HCT116 (cell line): ENCODE measurements at regions not wholly inside any gene's neighbourhood (a gene's known extent, or its start where the extent isn't known, plus 50 kb on each side); places are given as distances from the start of the nearest gene placed in this dataset.

Source experiments
- ATAC-seq: fragments of 200-7000 bp; cut with Tn5 transposase; 2 replicates; pipeline ENCODE4 v1.9.1; 2020; ENCODE audit warnings: mild to moderate bottlenecking, moderate library complexity
- BruUV-seq: library from RNA; stranded (reverse); fragments of 400-500 nt; replicated peaks from 2 replicates; lab custom pipeline; 2021; lab: Mats Ljungman, UMichigan
- CTCF ChIA-PET: fragments of 300-600 bp; sonication (Branson Sonifier 250); formaldehyde crosslinking; loops from one replicate; lab custom pipeline; 2021; ENCODE audit warnings: antibody characterized with exemption; lab: Charles Lee
- POLR2A ChIA-PET: fragments of 300-600, 350-600 bp; sonication (Branson Sonifier 250); formaldehyde crosslinking; loops from one replicate; lab custom pipeline; 2021; ENCODE audit warnings: antibody characterized with exemption; lab: Charles Lee
- RAD21 ChIA-PET, 2 experiments: fragments of 300-600 bp; sonication (Branson Sonifier 250); formaldehyde crosslinking; loops; one replicate each; lab custom pipeline; 2023; ENCODE audit warnings: low total read pairs in 2 of 2; ENCODE audit not compliant: uncharacterized antibody in 2 of 2, unreplicated experiment in 2 of 2, low non-redundant PET in 1 of 2; lab: Charles Lee
- DNase-seq: peaks from one replicate; pipeline ENCODE4 v3.0.0-alpha.2; 2010; ENCODE audit warnings: low read depth, low spot score
- H2AFZ ChIP-seq: fragments of 200-600 bp; shearing (Covaris generic), sonication (generic); 2 replicates; pipeline ENCODE4 v1.6.1; 2017; ENCODE audit warnings: low read depth, mixed run types, mixed read lengths, antibody characterized with exemption, low read length; ENCODE audit not compliant: poor library complexity, severe bottlenecking
- H3K27ac ChIP-seq: 2 replicates; pipeline ENCODE4 v1.5.1; 2012; ENCODE audit warnings: low read depth, low read length
- H3K27me3 ChIP-seq: fragments of 200-600 bp; sonication (generic); 2 replicates; pipeline ENCODE4 v1.6.1; 2016; ENCODE audit warnings: mixed run types, low read length, mixed read lengths; ENCODE audit not compliant: insufficient read depth
- H3K36me3 ChIP-seq, 2 experiments: fragments of 200-500 bp in 1 of 2; fragments of 200-600 bp in 1 of 2; sonication (Bioruptor generic) in 1 of 2; sonication (generic) in 1 of 2; 2 replicates each; pipeline versions ENCODE4 v1.5.1 to v1.6.1; 2014 to 2016; ENCODE audit warnings: low read length in 2 of 2, inconsistent platforms in 1 of 2, mixed read lengths in 1 of 2, mixed run types in 1 of 2; ENCODE audit not compliant: insufficient read depth in 2 of 2, control insufficient read depth in 1 of 2
- H3K4me1 ChIP-seq, 2 experiments: fragments of 200-600 bp in 1 of 2; sonication (generic) in 1 of 2; 2 replicates each; pipeline versions ENCODE4 v1.5.1 to v1.6.1; 2012 to 2017; ENCODE audit warnings: low read length in 2 of 2, inconsistent platforms in 1 of 2, mild to moderate bottlenecking in 1 of 2, mixed read lengths in 1 of 2, mixed run types in 1 of 2, moderate library complexity in 1 of 2; ENCODE audit not compliant: insufficient read depth in 2 of 2, control insufficient read depth in 1 of 2
- H3K4me2 ChIP-seq: fragments of 200-600 bp; sonication (generic); 2 replicates; pipeline ENCODE4 v1.6.1; 2017; ENCODE audit warnings: mixed run types, low read length, mixed read lengths
- H3K4me3 ChIP-seq, 2 experiments: fragments of 200-600 bp in 1 of 2; sonication (generic) in 1 of 2; replicated peaks in 1 of 2; 2 replicates each; pipeline ENCODE4 v1.5.1; 2011 to 2016; ENCODE audit warnings: low read length in 2 of 2, control low read depth in 1 of 2, low read depth in 1 of 2, mild to moderate bottlenecking in 1 of 2, mixed read lengths in 1 of 2, mixed run types in 1 of 2
- H3K79me2 ChIP-seq: fragments of 200-600 bp; sonication (generic); 2 replicates; pipeline ENCODE4 v1.6.1; 2017; ENCODE audit warnings: mild to moderate bottlenecking, mixed run types, low read length, moderate library complexity, mixed read lengths; ENCODE audit not compliant: insufficient read depth
- H3K9ac ChIP-seq: fragments of 200-600 bp; sonication (generic); 2 replicates; pipeline ENCODE4 v1.6.1; 2016; ENCODE audit warnings: low read length, mixed read lengths
- H3K9me2 ChIP-seq: fragments of 200-600 bp; sonication (generic), shearing (Covaris generic); 2 replicates; pipeline ENCODE4 v1.6.1; 2017; ENCODE audit warnings: mixed run types, mild to moderate bottlenecking, moderate library complexity; ENCODE audit not compliant: insufficient read depth
- H3K9me3 ChIP-seq, 2 experiments: fragments of 200-500 bp in 1 of 2; fragments of 200-600 bp in 1 of 2; sonication (Bioruptor generic) in 1 of 2; sonication (generic) in 1 of 2; 2 replicates each; pipeline ENCODE4 v1.6.1; 2014 to 2017; ENCODE audit warnings: low read length in 2 of 2, mixed read lengths in 2 of 2, inconsistent platforms in 1 of 2, low read depth in 1 of 2, mild to moderate bottlenecking in 1 of 2, mixed run types in 1 of 2, moderate library complexity in 1 of 2; ENCODE audit not compliant: control insufficient read depth in 1 of 2, insufficient read depth in 1 of 2
- H4K20me1 ChIP-seq: fragments of 200-600 bp; sonication (generic), shearing (Covaris generic); 2 replicates; pipeline ENCODE4 v1.6.1; 2017; ENCODE audit warnings: mixed run types, mild to moderate bottlenecking, moderate library complexity; ENCODE audit not compliant: insufficient read depth
- ATF3 ChIP-seq: IDR thresholded peaks from 2 replicates; pipeline ENCODE4 v1.6.1; 2012
- CBX3 ChIP-seq: IDR thresholded peaks from 2 replicates; pipeline ENCODE4 v1.6.1; 2012; ENCODE audit warnings: low read depth
- CTCF ChIP-seq, 3 experiments: fragments of 200-600 bp in 1 of 3; sonication (generic) in 1 of 3; IDR thresholded peaks in 2 of 3; conservative IDR thresholded peaks in 1 of 3; 2 replicates each; pipeline ENCODE4 v1.5.1; 2012 to 2017; ENCODE audit warnings: low read depth in 2 of 3, low read length in 2 of 3, antibody characterized with exemption in 1 of 3, borderline replicate concordance in 1 of 3, control low read depth in 1 of 3, mild to moderate bottlenecking in 1 of 3, mixed read lengths in 1 of 3, mixed run types in 1 of 3, moderate library complexity in 1 of 3; ENCODE audit not compliant: insufficient read depth in 1 of 3
- EZH2 ChIP-seq: fragments of 200-600 bp; sonication (generic); IDR thresholded peaks from 2 replicates; pipeline ENCODE4 v1.6.1; 2017; ENCODE audit warnings: antibody characterized with exemption, mixed run types
- EZH2phosphoT487 ChIP-seq: fragments of 200-600 bp; IDR thresholded peaks from 2 replicates; pipeline ENCODE4 v1.6.1; 2018; ENCODE audit warnings: antibody characterized with exemption, borderline replicate concordance
- FOSL1 ChIP-seq: IDR thresholded peaks from 2 replicates; pipeline ENCODE4 v1.6.1; 2012; ENCODE audit warnings: low read depth
- JUND ChIP-seq: IDR thresholded peaks from 2 replicates; pipeline ENCODE4 v1.6.1; 2012
- RAD21 ChIP-seq: IDR thresholded peaks from 2 replicates; pipeline ENCODE4 v1.6.1; 2012; ENCODE audit warnings: low read depth, mild to moderate bottlenecking
- REST ChIP-seq: IDR thresholded peaks from 2 replicates; pipeline ENCODE4 v1.6.1; 2012; ENCODE audit warnings: low read depth
- SIN3A ChIP-seq: IDR thresholded peaks from 2 replicates; pipeline ENCODE4 v1.6.1; 2012; ENCODE audit warnings: low read depth
- TCF7L2 ChIP-seq: IDR thresholded peaks from 2 replicates; pipeline ENCODE4 v1.7.0; 2011; ENCODE audit warnings: borderline replicate concordance, inconsistent platforms; ENCODE audit not compliant: insufficient read depth, insufficient read length; ENCODE audit errors: extremely low read depth
- YY1 ChIP-seq: IDR thresholded peaks from 2 replicates; pipeline ENCODE4 v1.6.1; 2011; ENCODE audit warnings: low read length, low read depth, moderate library complexity, mild to moderate bottlenecking; ENCODE audit not compliant: insufficient replicate concordance; ENCODE audit errors: extremely low read depth
- ZFX ChIP-seq: fragments of 450-650 bp; IDR thresholded peaks from 2 replicates; pipeline ENCODE4 v1.6.1; 2017
- ZNF274 ChIP-seq: fragments of 200-500 bp; sonication (Bioruptor generic); IDR thresholded peaks from 2 replicates; pipeline ENCODE4 v1.6.1; 2014; ENCODE audit warnings: mild to moderate bottlenecking, low read depth, low read length, inconsistent platforms
- intact Hi-C: fragments of 100-400 bp; cut with micrococcal nuclease; formaldehyde crosslinking; loops from 2 replicates; pipeline ENCODE4 v1.10.0; 2022
- TF ChIP-seq, protein P1 (sequence below): IDR thresholded peaks from 2 replicates; pipeline ENCODE4 v1.6.1; 2012
- TF ChIP-seq, protein P2 (sequence below): IDR thresholded peaks from 2 replicates; pipeline ENCODE4 v1.6.1; 2011; ENCODE audit warnings: mild to moderate bottlenecking, low read length, moderate library complexity; ENCODE audit not compliant: insufficient replicate concordance; ENCODE audit errors: extremely low read depth

GRCh38 chr1:80579055-80579454, 1221.7 kb upstream of the ADGRL2 start:
- intact Hi-C loops = no loop called here
- H2AFZ ChIP-seq = no peak overlapping the region
- DNase-seq (no peak), ATAC-seq (no peak)
- H3K9me3 ChIP-seq = no peaks in the 10 kb centered on the region; a peak in 2 of 4 replicates
- no peaks in the 10 kb centered on the region for H4K20me1 ChIP-seq
- H3K9ac ChIP-seq = no peak overlapping the region
- no peaks in the 10 kb centered on the region for H3K36me3 ChIP-seq
- H3K27me3 ChIP-seq = no peaks in the 10 kb centered on the region
- TF ChIP-seq JUND (no peak), ZNF274 (no peak), CTCF (IDR thresholded peaks at IDR 0.05 in 2 of 3, conservative IDR thresholded peaks at IDR 0.05 in 1 of 3; ENCODE audit: borderline replicate concordance in 1 of 3, insufficient read depth in 1 of 3, low read depth in 2 of 3, low read length in 2 of 3) (no peak), EZH2phosphoT487 (no peak), EZH2 (no peak), YY1 (no peak), RAD21 (no peak), REST (no peak), CBX3 (no peak), FOSL1 (no peak), ZFX (no peak), TCF7L2 (no peak), ATF3 (no peak), SIN3A (no peak)
- TF ChIP-seq, protein P1, sequence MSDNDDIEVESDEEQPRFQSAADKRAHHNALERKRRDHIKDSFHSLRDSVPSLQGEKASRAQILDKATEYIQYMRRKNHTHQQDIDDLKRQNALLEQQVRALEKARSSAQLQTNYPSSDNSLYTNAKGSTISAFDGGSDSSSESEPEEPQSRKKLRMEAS = no peak
- TF ChIP-seq, protein P2, sequence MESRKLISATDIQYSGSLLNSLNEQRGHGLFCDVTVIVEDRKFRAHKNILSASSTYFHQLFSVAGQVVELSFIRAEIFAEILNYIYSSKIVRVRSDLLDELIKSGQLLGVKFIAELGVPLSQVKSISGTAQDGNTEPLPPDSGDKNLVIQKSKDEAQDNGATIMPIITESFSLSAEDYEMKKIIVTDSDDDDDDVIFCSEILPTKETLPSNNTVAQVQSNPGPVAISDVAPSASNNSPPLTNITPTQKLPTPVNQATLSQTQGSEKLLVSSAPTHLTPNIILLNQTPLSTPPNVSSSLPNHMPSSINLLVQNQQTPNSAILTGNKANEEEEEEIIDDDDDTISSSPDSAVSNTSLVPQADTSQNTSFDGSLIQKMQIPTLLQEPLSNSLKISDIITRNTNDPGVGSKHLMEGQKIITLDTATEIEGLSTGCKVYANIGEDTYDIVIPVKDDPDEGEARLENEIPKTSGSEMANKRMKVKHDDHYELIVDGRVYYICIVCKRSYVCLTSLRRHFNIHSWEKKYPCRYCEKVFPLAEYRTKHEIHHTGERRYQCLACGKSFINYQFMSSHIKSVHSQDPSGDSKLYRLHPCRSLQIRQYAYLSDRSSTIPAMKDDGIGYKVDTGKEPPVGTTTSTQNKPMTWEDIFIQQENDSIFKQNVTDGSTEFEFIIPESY = no peak
- no peak overlapping the region for H3K4me3 ChIP-seq
- H3K4me2 ChIP-seq = no peak overlapping the region
- no peak overlapping the region for H3K27ac ChIP-seq
- BruUV-seq = no TSS peak
- ChIA-PET RAD21 (no interaction called here), POLR2A (no interaction called here), CTCF (no interaction called here)
- no peaks in the 10 kb centered on the region for H3K4me1 ChIP-seq
- H3K79me2 ChIP-seq = no peaks in the 10 kb centered on the region
- no peaks in the 10 kb centered on the region for H3K9me2 ChIP-seq
